CD1c-positive myeloid dendritic cell (primary cell): ENCODE measurements at regions not wholly inside any gene's neighbourhood (a gene's known extent, or its start where the extent isn't known, plus 50 kb on each side); places are given as distances from the start of the nearest gene placed in this dataset.

Experiments
- DNase-seq: peaks from one replicate; pipeline ENCODE4 v3.0.0-alpha.2; 2016; ENCODE audit errors: extremely low spot score

- no peak for DNase-seq
Measured at GRCh38 chr5:155408465-155408864, 394.9 kb downstream of the KIF4B start.

GRCh38 chr5:155416765-155417164 is 403.2 kb downstream of the KIF4B start:
- no peak for DNase-seq

GRCh38 chr5:155418960-155419579 is 405.5 kb downstream of the KIF4B start:
- no peak for DNase-seq

- DNase-seq = no peak
Measured at GRCh38 chr5:155430192-155430591, 416.6 kb downstream of the KIF4B start.

- no peak for DNase-seq
Measured at GRCh38 chr5:155434267-155434666, 420.7 kb downstream of the KIF4B start.

- peak; percentile 16 for DNase-seq
Measured at GRCh38 chr5:155434681-155435080, 421.1 kb downstream of the KIF4B start.

GRCh38 chr5:155441849-155442248 is 428.3 kb downstream of the KIF4B start:
- DNase-seq = no peak

GRCh38 chr5:155451106-155451505 is 437.6 kb downstream of the KIF4B start:
- DNase-seq = no peak

- no peak for DNase-seq
Measured at GRCh38 chr5:155455791-155456514, 442.4 kb downstream of the KIF4B start.

GRCh38 chr5:155459889-155460500 is 446.4 kb downstream of the KIF4B start:
- no peak for DNase-seq

GRCh38 chr5:155460501-155460931 is 447.0 kb downstream of the KIF4B start:
- no peak for DNase-seq

GRCh38 chr5:155461304-155461703 is 447.7 kb downstream of the KIF4B start:
- no peak for DNase-seq

GRCh38 chr5:155466851-155467250 is 453.3 kb downstream of the KIF4B start:
- no peak for DNase-seq

- DNase-seq = no peak
Measured at GRCh38 chr5:155471027-155471426, 457.5 kb downstream of the KIF4B start.

- DNase-seq = no peak
Measured at GRCh38 chr5:155472780-155473179, 459.2 kb downstream of the KIF4B start.

- no peak for DNase-seq
Measured at GRCh38 chr5:155475318-155475717, 461.8 kb downstream of the KIF4B start.

GRCh38 chr5:155480731-155481131 is 467.2 kb downstream of the KIF4B start:
- no peak for DNase-seq

GRCh38 chr5:155481182-155481581 is 467.6 kb downstream of the KIF4B start:
- no peak for DNase-seq

- DNase-seq = no peak
Measured at GRCh38 chr5:155482428-155482827, 468.9 kb downstream of the KIF4B start.

GRCh38 chr5:155485386-155485785 is 471.8 kb downstream of the KIF4B start:
- no peak for DNase-seq

- DNase-seq = no peak
Measured at GRCh38 chr5:155489949-155490348, 476.4 kb downstream of the KIF4B start.

GRCh38 chr5:155492191-155492590 is 478.6 kb downstream of the KIF4B start:
- DNase-seq = no peak

- DNase-seq = no peak
Measured at GRCh38 chr5:155504606-155505005, 491.1 kb downstream of the KIF4B start.
